H1 (cell line): ENCODE measurements at regions not wholly inside any gene's neighbourhood (a gene's known extent, or its start where the extent isn't known, plus 50 kb on each side); places are given as distances from the start of the nearest gene placed in this dataset.

Source experiments
- CTCF ChIA-PET: fragments of 300-600 bp; sonication (Branson Sonifier 250); formaldehyde crosslinking; loops from one replicate; lab custom pipeline; 2021; ENCODE audit not compliant: partially characterized antibody; lab: Charles Lee
- POLR2A ChIA-PET: fragments of 300-600 bp; sonication (Branson Sonifier 250); formaldehyde crosslinking; loops from one replicate; lab custom pipeline; 2021; ENCODE audit warnings: inconsistent platforms; ENCODE audit not compliant: partially characterized antibody; lab: Charles Lee
- DNase-seq, 2 experiments: peaks; one replicate each; pipeline versions ENCODE4 v3.0.0 to v3.0.0-alpha.2; 2010 to 2022; ENCODE audit warnings: low spot score in 2 of 2, low read depth in 1 of 2, mixed read lengths in 1 of 2
- FAIRE-seq: peaks from 2 replicates; lab custom pipeline; 2011; peaks lifted over from hg19 to GRCh38; lab: Jason Lieb, UNC
- H2AFZ ChIP-seq: 2 replicates; pipeline ENCODE4 v1.8.1; 2012; ENCODE audit warnings: low read length, inconsistent platforms
- H2AK5ac ChIP-seq: 2 replicates; pipeline ENCODE4 v1.6.1; 2013; ENCODE audit warnings: low read depth, low read length
- H2BK120ac ChIP-seq: replicated peaks from 2 replicates; pipeline ENCODE3; 2013; ENCODE audit warnings: low read depth, low read length, inconsistent platforms
- H2BK12ac ChIP-seq: 2 replicates; pipeline ENCODE4 v1.6.1; 2013; ENCODE audit warnings: low read depth, low read length
- H2BK15ac ChIP-seq: 2 replicates; pipeline ENCODE4 v1.6.1; 2013; ENCODE audit warnings: low read length
- H2BK20ac ChIP-seq: 2 replicates; pipeline ENCODE4 v1.6.1; 2013; ENCODE audit warnings: low read length
- H2BK5ac ChIP-seq: 2 replicates; pipeline ENCODE4 v1.6.1; 2013; ENCODE audit warnings: low read depth, low read length
- H3K14ac ChIP-seq: 2 replicates; pipeline ENCODE4 v1.6.1; 2013; ENCODE audit warnings: inconsistent platforms; ENCODE audit not compliant: insufficient read length
- H3K18ac ChIP-seq: 2 replicates; pipeline ENCODE4 v1.6.1; 2013; ENCODE audit warnings: low read length; ENCODE audit errors: extremely low read depth
- H3K23ac ChIP-seq: 2 replicates; pipeline ENCODE4 v1.6.1; 2013; ENCODE audit warnings: inconsistent platforms; ENCODE audit not compliant: insufficient read length
- H3K23me2 ChIP-seq: 2 replicates; pipeline ENCODE4 v1.6.1; 2013; ENCODE audit warnings: low read depth, low read length
- H3K27ac ChIP-seq: 2 replicates; pipeline ENCODE4 v1.6.1; 2011; ENCODE audit warnings: low read depth, low read length, inconsistent platforms
- H3K27me3 ChIP-seq, 4 experiments: replicated peaks in 1 of 4; 1 replicate in 1 of 4; 2 replicates in 3 of 4; pipeline versions ENCODE4 v1.6.1 to v1.8.1; 2011 to 2013; ENCODE audit warnings: low read length in 3 of 4, mild to moderate bottlenecking in 3 of 4, inconsistent platforms in 2 of 4, mixed read lengths in 2 of 4, moderate library complexity in 1 of 4; ENCODE audit not compliant: control insufficient read depth in 3 of 4, insufficient read depth in 3 of 4; ENCODE audit errors: extremely low read depth in 1 of 4
- H3K36me3 ChIP-seq, 4 experiments: 2 replicates each; pipeline versions ENCODE4 v1.6.1 to v1.8.1; 2011 to 2013; ENCODE audit warnings: mild to moderate bottlenecking in 4 of 4, low read length in 3 of 4, moderate library complexity in 2 of 4, control low read depth in 1 of 4, inconsistent platforms in 1 of 4; ENCODE audit not compliant: insufficient read depth in 4 of 4, control insufficient read depth in 2 of 4
- H3K4ac ChIP-seq: replicated peaks from 2 replicates; pipeline ENCODE3; 2013; ENCODE audit warnings: low read length, low read depth, mixed read lengths, inconsistent platforms; ENCODE audit not compliant: insufficient read length
- H3K4me1 ChIP-seq, 4 experiments: replicated peaks in 1 of 4; 1 replicate in 1 of 4; 2 replicates in 3 of 4; pipeline versions ENCODE4 v1.6.1 to v1.8.1; 2011 to 2013; ENCODE audit warnings: low read length in 3 of 4, inconsistent platforms in 2 of 4, mixed read lengths in 1 of 4; ENCODE audit not compliant: insufficient read depth in 4 of 4, control insufficient read depth in 3 of 4
- H3K4me2 ChIP-seq, 2 experiments: 2 replicates each; pipeline versions ENCODE4 v1.6.1 to v1.8.1; 2011 to 2013; ENCODE audit warnings: low read depth in 2 of 2, low read length in 2 of 2, control low read depth in 1 of 2, inconsistent platforms in 1 of 2, mild to moderate bottlenecking in 1 of 2; ENCODE audit not compliant: insufficient read depth in 1 of 2
- H3K4me3 ChIP-seq, 4 experiments: fragments of 200-600, 300-600 bp in 1 of 4; sonication (generic), shearing (Covaris generic), sonication (Bioruptor Twin) in 1 of 4; 2 replicates each; pipeline versions ENCODE4 v1.5.1 to v1.8.1; 2011 to 2016; ENCODE audit warnings: low read length in 4 of 4, low read depth in 3 of 4, control low read depth in 2 of 4, inconsistent platforms in 2 of 4, mild to moderate bottlenecking in 2 of 4, mixed read lengths in 1 of 4, moderate library complexity in 1 of 4; ENCODE audit not compliant: insufficient read depth in 2 of 4; ENCODE audit errors: extremely low read depth in 1 of 4
- H3K56ac ChIP-seq: replicated peaks from 2 replicates; pipeline ENCODE3; 2013; ENCODE audit warnings: low read depth, mild to moderate bottlenecking, mixed read lengths, low read length, inconsistent platforms; ENCODE audit not compliant: insufficient read length
- H3K79me1 ChIP-seq: 2 replicates; pipeline ENCODE4 v1.6.1; 2013; ENCODE audit warnings: low read depth, low read length, control low read depth
- H3K79me2 ChIP-seq, 2 experiments: 2 replicates each; pipeline versions ENCODE4 v1.6.1 to v1.8.1; 2012 to 2013; ENCODE audit warnings: low read length in 2 of 2, mild to moderate bottlenecking in 2 of 2, inconsistent platforms in 1 of 2; ENCODE audit not compliant: insufficient read depth in 2 of 2, control insufficient read depth in 1 of 2
- H3K9ac ChIP-seq, 4 experiments: replicated peaks in 1 of 4; 1 replicate in 1 of 4; 2 replicates in 3 of 4; pipeline versions ENCODE4 v1.6.1 to v1.8.1; 2011 to 2013; ENCODE audit warnings: low read depth in 3 of 4, low read length in 3 of 4, control low read depth in 2 of 4, mild to moderate bottlenecking in 2 of 4, moderate library complexity in 2 of 4, inconsistent platforms in 1 of 4; ENCODE audit errors: extremely low read depth in 1 of 4
- H3K9me3 ChIP-seq, 2 experiments: 2 replicates each; pipeline versions ENCODE4 v1.6.1 to v1.8.1; 2012 to 2013; ENCODE audit warnings: mild to moderate bottlenecking in 2 of 2, moderate library complexity in 2 of 2, control low read depth in 1 of 2, inconsistent platforms in 1 of 2, low read depth in 1 of 2, low read length in 1 of 2, mixed read lengths in 1 of 2; ENCODE audit not compliant: insufficient read depth in 2 of 2
- H4K20me1 ChIP-seq, 2 experiments: replicated peaks in 1 of 2; 2 replicates each; pipeline versions ENCODE3 to v1.8.1; 2011 to 2013; ENCODE audit warnings: inconsistent platforms in 2 of 2, low read length in 2 of 2, mild to moderate bottlenecking in 1 of 2; ENCODE audit not compliant: insufficient read depth in 2 of 2, control insufficient read depth in 1 of 2
- H4K5ac ChIP-seq: 2 replicates; pipeline ENCODE4 v1.6.1; 2013; ENCODE audit warnings: low read length, low read depth, mixed read lengths, inconsistent platforms; ENCODE audit not compliant: insufficient read length
- H4K8ac ChIP-seq: 2 replicates; pipeline ENCODE4 v1.8.0; 2013; ENCODE audit warnings: mild to moderate bottlenecking, moderate library complexity, low read length, inconsistent platforms; ENCODE audit not compliant: insufficient read depth; ENCODE audit errors: extremely low read depth
- H4K91ac ChIP-seq: replicated peaks from 2 replicates; pipeline ENCODE3; 2013; ENCODE audit warnings: low read length, mixed read lengths, inconsistent platforms; ENCODE audit not compliant: insufficient read length
- CHD1 ChIP-seq: IDR thresholded peaks from 2 replicates; pipeline ENCODE4 v1.6.1; 2012; ENCODE audit warnings: low read depth, low read length, improper control_type of control experiment
- CREB1 ChIP-seq: IDR thresholded peaks from 2 replicates; pipeline ENCODE4 v1.6.1; 2012; ENCODE audit warnings: inconsistent platforms
- CTCF ChIP-seq, 3 experiments: IDR thresholded peaks; 1 replicate in 2 of 3; 2 replicates in 1 of 3; pipeline versions ENCODE4 v1.5.1 to v1.6.1; 2011; ENCODE audit warnings: low read length in 3 of 3, mild to moderate bottlenecking in 3 of 3, inconsistent platforms in 2 of 3, low read depth in 1 of 3, moderate library complexity in 1 of 3; ENCODE audit not compliant: insufficient read depth in 1 of 3; ENCODE audit errors: control extremely low read depth in 1 of 3
- FOSL1 ChIP-seq: IDR thresholded peaks from 2 replicates; pipeline ENCODE4 v1.6.1; 2011; ENCODE audit warnings: mild to moderate bottlenecking, low read depth, low read length, moderate library complexity; ENCODE audit not compliant: insufficient read depth
- JUND ChIP-seq: IDR thresholded peaks from 2 replicates; pipeline ENCODE4 v1.6.1; 2011; ENCODE audit warnings: mild to moderate bottlenecking, improper control_type of control experiment, low read length
- KDM4A ChIP-seq: IDR thresholded peaks from one replicate; pipeline ENCODE4 v1.7.1; 2012; ENCODE audit warnings: low read depth, mild to moderate bottlenecking, moderate library complexity, low read length, inconsistent platforms; ENCODE audit not compliant: severe bottlenecking
- KDM5A ChIP-seq: fragments of 200-600 bp; IDR thresholded peaks from 2 replicates; pipeline ENCODE4 v1.7.1; 2012; ENCODE audit warnings: mild to moderate bottlenecking, low read length, inconsistent platforms, mixed read lengths
- MAX ChIP-seq: IDR thresholded peaks from 2 replicates; pipeline ENCODE4 v1.6.1; 2012; ENCODE audit warnings: inconsistent platforms
- RFX5 ChIP-seq: IDR thresholded peaks from 2 replicates; pipeline ENCODE4 v1.6.1; 2011; ENCODE audit warnings: low read depth, low read length, improper control_type of control experiment, borderline replicate concordance
- TAF1 ChIP-seq: IDR thresholded peaks from 2 replicates; pipeline ENCODE4 v1.6.1; 2011; ENCODE audit warnings: mild to moderate bottlenecking, low read depth, low read length
- TBP ChIP-seq: IDR thresholded peaks from 2 replicates; pipeline ENCODE4 v1.6.1; 2011; ENCODE audit warnings: low read depth, low read length, improper control_type of control experiment
- TCF12 ChIP-seq: IDR thresholded peaks from 2 replicates; pipeline ENCODE4 v1.6.1; 2011; ENCODE audit warnings: low read depth, mild to moderate bottlenecking, low read length
- WGBS, 2 experiments: shearing (Covaris generic) in 1 of 2; methylation state at CpG; one replicate each; pipeline versions ENCODE4 v1.1.6 to v1.1.7; 2013 to 2015; ENCODE audit warnings: low lambda C conversion rate in 2 of 2, mixed read lengths in 2 of 2, inconsistent platforms in 1 of 2, low coverage in 1 of 2, missing lambda C conversion rate in 1 of 2; ENCODE audit not compliant: insufficient replicate concordance in 2 of 2, insufficient coverage in 1 of 2, insufficient read length in 1 of 2; ENCODE audit errors: extremely low coverage in 1 of 2, missing lambda C conversion rate in 1 of 2; 5-methylcytosine and 5-hydroxymethylcytosine counted together

- H2BK120ac ChIP-seq, result no peak overlapping the region
- H4K5ac ChIP-seq, result peak overlapping the region; percentile 23
- H2BK12ac ChIP-seq, result 0 out of 2 replicates have a peak overlapping the region, but pooled peaks have one; percentile 1
- H2AK5ac ChIP-seq, result no peak overlapping the region
- no peaks in the 10 kb centered on the region for H3K79me2 ChIP-seq
- H2BK5ac ChIP-seq, result no peak overlapping the region
- no peak overlapping the region for H3K23ac ChIP-seq
- no peaks in the 10 kb centered on the region for H3K36me3 ChIP-seq
- H4K20me1 ChIP-seq, result no peaks in the 10 kb centered on the region
- no peaks in the 10 kb centered on the region for H3K23me2 ChIP-seq
- no peak overlapping the region for H3K27ac ChIP-seq
- H3K79me1 ChIP-seq, result no peaks in the 10 kb centered on the region
- no peak overlapping the region for H2BK15ac ChIP-seq
- H3K4me3 ChIP-seq, result no peak overlapping the region; a peak in 1 of 8 replicates
- no peak overlapping the region for H2AFZ ChIP-seq
- no peak overlapping the region for H3K4ac ChIP-seq
- H2BK20ac ChIP-seq, result no peak overlapping the region; the same call in 1 of the 2 replicates
- H3K18ac ChIP-seq, result 0 out of 2 replicates have a peak overlapping the region, but pooled peaks have one; percentile 55
- ChIA-PET CTCF (interaction anchor here (0.9 to 1.7 kb wide), 3 partner anchors 53 to 239 kb away, joined by 3 to 7 read pairs (median 4); no protein-coding TSS in a partner anchor), POLR2A (no interaction called here)
- peaks cover 3 to 22% (median 11%) of the 10 kb centered on the region in 4 experiments; a peak in 5 of 7 replicates for H3K4me1 ChIP-seq
- DNase-seq (no peak), FAIRE-seq (no peak)
- no peak overlapping the region for H3K14ac ChIP-seq
- H3K9ac ChIP-seq, result no peak overlapping the region
- WGBS, 2 experiments, result 72% methylated on average over 5 of the region's 5 CpGs; no CpG with 5 or more reads in 1 of the 2 experiments
- no peak overlapping the region for H4K91ac ChIP-seq
- no peak overlapping the region; a peak in 1 of 4 replicates for H3K4me2 ChIP-seq
- H3K27me3 ChIP-seq, result no peaks in the 10 kb centered on the region
- no peaks in the 10 kb centered on the region for H3K9me3 ChIP-seq
- no peak overlapping the region for H3K56ac ChIP-seq
- no peak overlapping the region for H4K8ac ChIP-seq
- no peak for TF ChIP-seq RFX5
- no peak for TF ChIP-seq KDM4A
- TF ChIP-seq CHD1, result no peak
- TF ChIP-seq TCF12, result no peak
- TF ChIP-seq TAF1, result no peak
- TF ChIP-seq CREB1, result no peak
- TF ChIP-seq JUND, result no peak
- no peak for TF ChIP-seq KDM5A
- TF ChIP-seq MAX, result no peak
- TF ChIP-seq CTCF (IDR thresholded peaks at IDR 0.05; ENCODE audit: control extremely low read depth in 1 of 3, insufficient read depth in 1 of 3, low read depth in 1 of 3, low read length in 3 of 3), result no peak
- TF ChIP-seq TBP, result no peak
- TF ChIP-seq FOSL1, result no peak
Measured at GRCh38 chr3:181941250-181941649, 229.5 kb downstream of the SOX2 start.
